Breast epithelium (tissue), 4 donors: ENCODE measurements at regions not wholly inside any gene's neighbourhood (a gene's known extent, or its start where the extent isn't known, plus 50 kb on each side); places are given as distances from the start of the nearest gene placed in this dataset.

Experiments
- DNase-seq, 2 donors: peaks; one replicate each; pipeline ENCODE4 v3.0.0-alpha.2; 2019; ENCODE audit warnings: low spot score in 2 of 2
- H3K27ac ChIP-seq, 2 donors: fragments of 200-600 bp; sonication (generic) in 1 of 2; one replicate each; pipeline ENCODE4 v1.5.1; 2016 to 2019; ENCODE audit warnings: mild to moderate bottlenecking in 1 of 2
- H3K27me3 ChIP-seq, 2 donors: fragments of 200-600 bp; sonication (generic) in 1 of 2; one replicate each; pipeline versions ENCODE4 v1.5.1 to v1.6.0; 2017 to 2019; ENCODE audit warnings: control low read depth in 1 of 2, mild to moderate bottlenecking in 1 of 2
- H3K36me3 ChIP-seq: fragments of 200-600 bp; one replicate; pipeline ENCODE4 v1.5.1; 2019
- H3K4me1 ChIP-seq, 2 donors: fragments of 200-600 bp; sonication (generic); one replicate each; pipeline ENCODE4 v1.5.1; 2016 to 2019; ENCODE audit warnings: control low read depth in 1 of 2
- H3K4me3 ChIP-seq, 3 donors: fragments of 200-600 bp; sonication (generic); 1 replicate in 2 of 3; 2 replicates in 1 of 3; pipeline ENCODE4 v1.5.1; 2016 to 2019; ENCODE audit warnings: mild to moderate bottlenecking in 3 of 3, moderate library complexity in 2 of 3
- H3K9me3 ChIP-seq, 2 donors: fragments of 200-600 bp; sonication (generic) in 1 of 2; one replicate each; pipeline ENCODE4 v1.5.1; 2016 to 2019; ENCODE audit warnings: control low read depth in 1 of 2
- POLR2A ChIP-seq: fragments of 450-650 bp; IDR thresholded peaks from one replicate; pipeline ENCODE4 v1.6.1; 2016; ENCODE audit warnings: antibody characterized with exemption, mild to moderate bottlenecking, moderate library complexity
- POLR2AphosphoS5 ChIP-seq, 3 donors: sonication (generic); formaldehyde crosslinking; IDR thresholded peaks; one replicate each; pipeline ENCODE4 v1.6.1; 2017; ENCODE audit warnings: antibody characterized with exemption in 3 of 3
- intact Hi-C: fragments of 100-400 bp; cut with DNase I; formaldehyde crosslinking; loops from one replicate; pipeline ENCODE4 v1.15.1; 2023; ENCODE audit warnings: low total_unique reads
- TF ChIP-seq, protein P1 (sequence below), 3 donors: fragments of 450-650 bp; IDR thresholded peaks; one replicate each; pipeline ENCODE4 v1.5.1; 2016 to 2017; ENCODE audit warnings: antibody characterized with exemption in 3 of 3, mild to moderate bottlenecking in 3 of 3, moderate library complexity in 3 of 3

DNA sequence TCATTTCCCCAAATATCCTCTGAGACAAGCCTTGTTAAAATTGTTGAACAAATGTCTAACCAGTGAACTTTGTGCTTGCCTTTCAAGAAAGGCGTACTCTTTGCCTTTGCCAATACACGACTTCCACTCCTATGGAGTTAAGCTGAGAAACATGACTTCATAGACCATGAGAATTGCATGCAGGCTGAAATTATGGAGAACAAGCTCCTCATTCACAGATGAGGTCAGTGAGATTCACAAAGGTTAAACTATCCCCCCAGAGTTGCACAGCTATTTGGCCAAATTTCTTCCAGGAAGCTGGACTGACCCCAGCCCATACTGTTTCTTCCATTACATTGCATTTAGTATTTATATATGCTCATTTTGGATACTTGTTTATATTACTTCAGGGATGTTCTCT lies 221.4 kb upstream of the SEMA3C start:
- intact Hi-C loops: no loop called here

DNA sequence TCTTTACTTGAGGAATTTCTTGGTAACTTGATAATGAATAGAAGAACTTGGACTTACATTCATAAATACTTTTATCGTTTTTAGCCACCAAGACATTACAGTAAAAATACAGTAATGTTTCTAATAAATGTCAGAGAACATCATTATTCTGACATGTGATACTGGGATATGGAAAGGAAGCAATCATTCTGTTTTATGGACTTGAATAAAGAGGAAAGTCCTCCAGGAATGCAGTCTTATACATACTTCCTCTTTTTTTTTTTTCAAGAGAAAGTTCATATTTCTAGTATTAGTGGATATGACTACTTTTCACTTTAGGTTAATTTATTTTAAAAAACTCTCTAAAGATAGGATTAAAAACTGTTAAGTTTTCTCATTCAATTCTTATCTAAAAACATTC lies 220.0 kb upstream of the SEMA3C start:
- Histone ChIP-seq H3K27ac (no peak overlapping the region), H3K4me1 (no peaks in the 10 kb centered on the region), H3K36me3 (no peaks in the 10 kb centered on the region), H3K9me3 (peaks cover 0 to 4% of the 10 kb centered on the region in 2 donors), H3K4me3 (no peak overlapping the region), H3K27me3 (no peaks in the 10 kb centered on the region)
- intact Hi-C loops: no loop called here
- no peak for DNase-seq
- TF ChIP-seq, protein P1, sequence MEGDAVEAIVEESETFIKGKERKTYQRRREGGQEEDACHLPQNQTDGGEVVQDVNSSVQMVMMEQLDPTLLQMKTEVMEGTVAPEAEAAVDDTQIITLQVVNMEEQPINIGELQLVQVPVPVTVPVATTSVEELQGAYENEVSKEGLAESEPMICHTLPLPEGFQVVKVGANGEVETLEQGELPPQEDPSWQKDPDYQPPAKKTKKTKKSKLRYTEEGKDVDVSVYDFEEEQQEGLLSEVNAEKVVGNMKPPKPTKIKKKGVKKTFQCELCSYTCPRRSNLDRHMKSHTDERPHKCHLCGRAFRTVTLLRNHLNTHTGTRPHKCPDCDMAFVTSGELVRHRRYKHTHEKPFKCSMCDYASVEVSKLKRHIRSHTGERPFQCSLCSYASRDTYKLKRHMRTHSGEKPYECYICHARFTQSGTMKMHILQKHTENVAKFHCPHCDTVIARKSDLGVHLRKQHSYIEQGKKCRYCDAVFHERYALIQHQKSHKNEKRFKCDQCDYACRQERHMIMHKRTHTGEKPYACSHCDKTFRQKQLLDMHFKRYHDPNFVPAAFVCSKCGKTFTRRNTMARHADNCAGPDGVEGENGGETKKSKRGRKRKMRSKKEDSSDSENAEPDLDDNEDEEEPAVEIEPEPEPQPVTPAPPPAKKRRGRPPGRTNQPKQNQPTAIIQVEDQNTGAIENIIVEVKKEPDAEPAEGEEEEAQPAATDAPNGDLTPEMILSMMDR (IDR thresholded peaks at IDR 0.05): no peak
- TF ChIP-seq POLR2AphosphoS5 (IDR thresholded peaks at IDR 0.05) (no peak), POLR2A (no peak)

More for the DNA sequence above, 221.4 kb upstream of the SEMA3C start:
- Histone ChIP-seq H3K27me3 (no peaks in the 10 kb centered on the region), H3K36me3 (no peaks in the 10 kb centered on the region), H3K4me3 (no peak overlapping the region), H3K27ac (no peak overlapping the region), H3K4me1 (no peaks in the 10 kb centered on the region), H3K9me3 (peaks cover 0 to 4% of the 10 kb centered on the region in 2 donors)
- TF ChIP-seq POLR2A (no peak), POLR2AphosphoS5 (IDR thresholded peaks at IDR 0.05) (no peak)
- TF ChIP-seq, protein P1 (IDR thresholded peaks at IDR 0.05): no peak
- no peak for DNase-seq

DNA sequence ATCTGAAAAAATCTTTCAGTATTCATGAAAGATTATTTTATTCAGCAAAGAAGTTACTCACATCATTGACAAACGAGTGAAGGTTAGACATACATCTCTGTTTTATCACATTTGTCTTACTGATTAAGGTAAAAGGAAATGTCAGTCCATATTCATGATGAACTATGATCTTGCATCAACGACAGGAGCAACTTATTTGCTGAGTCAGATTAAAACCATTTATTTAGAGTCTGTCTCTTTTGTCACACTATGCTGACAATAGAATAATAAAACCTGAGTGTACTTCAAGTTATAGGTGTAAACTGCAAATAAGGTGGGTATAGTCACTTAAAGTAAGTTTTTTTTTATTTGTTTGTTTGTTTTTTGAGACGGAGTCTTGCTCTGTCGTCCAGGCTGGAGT lies 216.5 kb upstream of the SEMA3C start:
- intact Hi-C loops: no loop called here
- Histone ChIP-seq H3K4me3 (no peak overlapping the region), H3K4me1 (no peaks in the 10 kb centered on the region), H3K27me3 (no peaks in the 10 kb centered on the region), H3K36me3 (no peaks in the 10 kb centered on the region), H3K9me3 (no peaks in the 10 kb centered on the region), H3K27ac (no peak overlapping the region)
- no peak for DNase-seq
- TF ChIP-seq POLR2A (no peak), POLR2AphosphoS5 (IDR thresholded peaks at IDR 0.05) (no peak)
- TF ChIP-seq, protein P1 (IDR thresholded peaks at IDR 0.05): no peak

DNA sequence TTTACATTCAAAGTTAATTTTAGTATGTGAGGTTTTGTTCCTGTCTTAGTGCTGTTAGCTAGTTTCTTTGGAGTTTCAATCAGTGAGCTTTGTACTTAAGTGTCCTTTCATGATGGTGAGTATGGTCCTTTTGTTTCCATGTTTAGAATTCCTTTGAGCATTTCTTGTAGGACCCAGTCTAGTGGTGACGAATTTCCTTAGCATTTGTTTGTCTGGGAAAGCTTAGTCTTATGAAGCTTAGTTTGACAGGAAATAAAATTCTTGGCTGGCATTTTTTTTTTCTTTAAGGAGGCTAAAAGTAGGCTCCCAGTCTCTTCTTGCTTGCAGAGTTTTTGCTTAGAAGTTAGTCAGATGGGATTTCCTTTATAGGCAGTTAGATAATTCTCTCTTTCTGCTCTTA lies 209.2 kb upstream of the SEMA3C start:
- DNase-seq: no peak

DNA sequence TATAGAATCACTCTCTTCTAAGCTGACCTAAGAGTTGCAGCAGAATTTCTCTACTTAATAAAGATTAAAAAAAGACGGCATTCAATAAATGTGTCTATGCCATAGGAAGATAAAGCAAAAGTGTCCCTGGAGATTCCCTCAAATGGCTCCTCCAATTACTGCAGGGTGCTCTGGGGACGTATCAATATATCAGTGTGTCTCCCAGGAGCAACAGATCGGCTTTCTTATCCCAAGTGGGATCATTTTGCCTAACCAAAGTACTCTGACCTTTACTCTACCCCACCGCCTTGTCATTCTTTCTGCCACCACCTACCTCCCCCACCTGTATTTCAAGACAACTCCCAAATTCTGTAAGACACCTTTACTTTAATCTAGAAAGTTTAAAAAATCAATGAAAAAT lies 202.0 kb upstream of the SEMA3C start:
- Histone ChIP-seq H3K27me3 (no peaks in the 10 kb centered on the region), H3K27ac (no peak overlapping the region), H3K9me3 (no peaks in the 10 kb centered on the region), H3K36me3 (no peaks in the 10 kb centered on the region), H3K4me3 (no peak overlapping the region), H3K4me1 (no peaks in the 10 kb centered on the region)
- intact Hi-C loops: no loop called here
- TF ChIP-seq, protein P1 (IDR thresholded peaks at IDR 0.05): no peak
- TF ChIP-seq POLR2AphosphoS5 (IDR thresholded peaks at IDR 0.05) (no peak), POLR2A (no peak)
- DNase-seq: no peak

More for the DNA sequence above, 209.2 kb upstream of the SEMA3C start:
- TF ChIP-seq POLR2A: no peak
- TF ChIP-seq, protein P1 (IDR thresholded peaks at IDR 0.05): no peak
- TF ChIP-seq POLR2AphosphoS5 (IDR thresholded peaks at IDR 0.05): no peak
- intact Hi-C loops: no loop called here
- Histone ChIP-seq H3K27ac (no peak overlapping the region), H3K27me3 (no peaks in the 10 kb centered on the region), H3K4me1 (no peaks in the 10 kb centered on the region), H3K36me3 (no peaks in the 10 kb centered on the region), H3K4me3 (no peak overlapping the region), H3K9me3 (peaks cover 5 to 6% of the 10 kb centered on the region in 2 donors)
